Stimulated activated CD4-positive, alpha-beta T cell treated with anti-CD3 and anti-CD28 coated beads, Interleukin-4, amount 100 ng/mL, for 48 hours (primary cell): ENCODE measurements at regions not wholly inside any gene's neighbourhood (a gene's known extent, or its start where the extent isn't known, plus 50 kb on each side); places are given as distances from the start of the nearest gene placed in this dataset.

Source experiments
- DNase-seq, 2 donors: peaks; one replicate each; pipeline ENCODE4 v3.0.0-alpha.2; 2020; ENCODE audit warnings: low read depth in 2 of 2

DNA sequence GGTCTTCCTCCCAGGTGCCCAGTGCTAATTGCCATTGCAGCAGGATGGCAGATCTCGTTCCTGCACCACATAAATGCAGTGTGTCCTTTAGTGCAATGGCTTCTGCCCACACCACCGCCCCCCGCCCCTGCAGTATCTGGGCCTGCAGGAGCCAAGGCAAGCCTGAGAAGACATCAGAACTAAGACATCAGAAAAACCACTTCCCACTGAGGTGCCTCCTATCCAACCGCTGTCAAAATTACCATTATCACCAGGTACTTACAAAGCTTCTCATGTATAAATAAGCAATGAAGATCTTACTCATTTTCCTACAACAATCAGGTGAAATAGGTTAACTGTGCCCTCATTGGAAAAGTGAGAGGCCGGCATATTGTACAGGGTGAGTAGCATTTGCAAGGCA, 228.8 kb downstream of the FBXO15 start:
- no peak for DNase-seq

DNA sequence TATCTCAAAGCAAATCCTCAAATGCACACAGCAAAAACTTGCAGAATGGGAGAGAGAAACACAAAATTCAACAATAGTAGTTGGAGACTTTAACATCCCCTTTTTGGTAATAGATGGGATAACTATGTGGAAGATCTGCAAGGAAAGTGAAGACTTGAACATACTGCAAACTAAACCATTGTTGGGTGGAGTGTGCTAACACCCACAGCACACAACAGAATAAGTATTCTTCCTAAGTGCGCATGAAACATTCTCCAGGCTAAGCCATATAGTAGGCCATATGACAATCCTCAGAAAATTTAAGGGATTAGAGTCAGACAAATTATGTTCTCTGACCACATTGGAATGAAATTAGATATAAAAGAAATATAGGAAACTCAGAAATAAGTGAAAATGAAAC, 230.6 kb downstream of the FBXO15 start:
- DNase-seq = no peak

DNA sequence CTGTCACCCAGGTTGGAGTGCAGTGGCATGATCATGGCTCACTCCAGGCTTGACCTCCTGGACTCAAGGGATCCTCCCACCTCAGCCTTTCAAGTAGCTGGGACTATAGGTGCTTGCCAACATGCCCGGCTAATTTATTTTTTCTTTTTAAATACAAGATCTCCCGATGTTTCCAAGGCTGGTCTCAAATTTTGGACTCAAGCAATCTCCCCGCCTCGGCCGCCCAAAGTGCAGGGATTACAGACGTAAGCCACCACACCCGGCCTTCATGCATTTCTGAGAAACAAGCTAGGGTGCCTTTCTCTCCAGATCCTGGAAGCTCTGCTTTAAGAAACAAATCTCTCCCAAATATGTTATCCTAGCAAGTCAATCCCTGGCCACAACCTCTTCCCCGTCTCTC, 234.1 kb downstream of the FBXO15 start:
- DNase-seq = no peak

- DNase-seq = no peak
These were observed 239.3 kb downstream of the FBXO15 start for GRCh38 chr18:73908323-73908722.

- DNase-seq = no peak
These were observed 246.1 kb downstream of the FBXO15 start for GRCh38 chr18:73901566-73901965.

DNA sequence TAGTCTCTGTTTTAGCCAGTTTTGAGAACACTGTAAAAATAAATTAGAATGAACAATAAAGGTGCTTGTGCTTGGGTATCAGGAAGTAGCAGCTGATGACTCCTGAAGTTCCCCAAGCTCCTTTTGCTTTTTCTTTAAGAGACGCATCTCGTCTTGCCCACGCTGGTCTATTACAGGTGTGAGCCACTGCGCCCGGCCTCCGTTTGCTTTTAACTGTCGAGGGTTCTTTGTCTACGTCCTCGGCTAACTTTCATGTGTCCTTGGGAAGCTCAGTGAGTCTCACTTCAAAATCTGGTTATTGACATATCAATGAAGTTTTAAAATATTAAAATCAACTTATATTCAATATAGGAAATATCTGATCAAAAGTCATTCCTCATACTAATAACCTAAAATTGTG, 246.5 kb downstream of the FBXO15 start:
- DNase-seq = no peak

DNA sequence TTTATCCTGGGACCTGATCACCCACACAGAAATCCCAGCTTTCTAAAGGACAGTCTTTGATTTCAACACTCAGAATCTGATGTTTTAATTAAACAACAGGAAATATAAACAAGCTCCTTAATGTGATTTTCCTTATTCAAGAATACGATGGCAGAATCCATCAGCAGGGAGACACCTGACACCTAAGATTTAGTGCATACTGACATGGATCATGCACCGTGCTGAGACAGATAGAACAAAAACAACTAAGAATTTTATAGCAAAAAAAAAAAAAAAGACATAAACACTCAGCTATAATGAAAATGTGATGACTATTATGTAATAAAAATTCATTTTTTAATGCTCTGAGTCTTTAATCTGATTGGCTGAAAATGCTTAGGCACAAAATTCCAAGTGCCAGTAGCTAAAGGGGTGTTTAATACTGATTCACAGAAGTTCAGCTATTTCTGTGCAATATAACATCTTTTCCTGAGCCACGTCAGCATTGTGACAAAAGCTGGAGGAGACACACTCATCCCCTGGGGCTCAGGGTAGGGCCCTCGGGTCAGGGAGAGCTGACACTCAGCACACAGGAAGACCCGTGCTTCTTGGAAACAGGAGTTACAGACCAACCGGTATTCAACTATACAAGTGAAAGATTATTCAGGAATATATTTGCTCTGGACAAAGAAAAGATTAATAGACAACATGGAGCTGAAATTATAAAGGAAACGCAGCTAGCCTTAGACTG, 247.4 kb downstream of the FBXO15 start:
- DNase-seq = no peak

- DNase-seq = no peak
These were observed 250.1 kb downstream of the FBXO15 start for GRCh38 chr18:73897517-73897916.

- DNase-seq = no peak
These were observed 250.9 kb downstream of the FBXO15 start for GRCh38 chr18:73896685-73897084.

- DNase-seq = no peak
These were observed 251.9 kb downstream of the FBXO15 start for GRCh38 chr18:73895701-73896100.

GRCh38 chr18:73893880-73894279, 253.8 kb downstream of the FBXO15 start:
- no peak for DNase-seq

DNA sequence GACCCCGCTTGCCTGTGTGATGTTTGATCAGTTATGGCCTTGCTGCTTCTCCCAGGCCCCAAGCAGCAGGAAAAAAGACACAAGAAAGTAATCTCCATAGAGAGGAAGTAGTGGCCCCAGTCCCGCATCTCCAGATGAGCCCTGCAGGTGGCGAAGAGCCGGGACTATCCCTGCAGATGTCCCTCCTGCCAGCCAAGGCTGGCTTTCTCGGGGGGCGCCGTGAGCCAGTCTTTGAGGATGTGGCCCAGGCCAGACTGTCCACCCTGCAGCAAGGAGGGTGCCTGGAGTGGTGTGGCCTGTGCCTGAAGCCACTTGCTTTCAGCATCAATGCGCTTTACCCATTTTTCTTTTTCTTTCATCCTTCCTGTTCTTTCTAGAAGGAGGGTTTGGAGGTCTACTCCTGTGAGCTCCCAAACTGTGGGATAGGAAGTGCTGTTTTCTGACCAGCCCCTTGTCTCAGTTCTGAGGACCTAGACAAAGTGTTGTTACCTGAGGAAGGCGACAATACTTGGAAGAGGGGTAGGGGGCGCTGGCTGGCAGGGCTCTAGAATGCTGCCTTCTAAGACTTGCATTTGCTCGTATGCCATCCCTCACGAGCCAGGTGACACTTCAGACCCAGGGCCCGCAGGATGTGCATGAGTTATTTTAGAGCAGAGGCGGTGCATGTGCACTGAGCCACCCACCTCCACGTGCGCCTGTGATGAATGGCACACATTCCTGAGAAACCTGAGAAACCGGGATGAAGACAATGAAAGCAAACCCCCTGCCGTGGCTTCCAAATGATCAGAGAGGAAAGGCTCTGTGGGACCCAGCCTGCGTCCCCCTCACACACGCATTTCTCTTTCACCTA, 255.8 kb downstream of the FBXO15 start:
- DNase-seq = no peak

GRCh38 chr18:73888565-73888964, 259.1 kb downstream of the FBXO15 start:
- DNase-seq = no peak

DNA sequence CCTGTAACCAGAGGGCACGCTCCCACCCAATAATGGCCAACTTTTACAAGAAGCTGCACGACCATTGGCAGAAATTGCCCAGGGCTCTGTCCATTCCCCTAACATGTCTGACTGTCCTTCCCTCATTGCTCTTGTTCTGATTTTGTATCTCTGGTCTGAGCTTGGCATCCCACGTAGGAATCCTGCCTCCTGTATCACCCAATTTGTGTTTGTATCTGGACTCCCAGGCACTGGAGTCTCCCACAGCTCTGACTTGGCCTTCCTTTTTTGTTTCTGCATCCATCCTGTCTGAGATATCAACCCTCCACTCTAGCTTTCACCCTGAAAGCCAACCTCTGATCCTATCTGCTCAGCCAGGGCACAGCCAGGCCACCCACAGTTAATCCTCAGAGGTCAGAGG, 259.8 kb downstream of the FBXO15 start:
- no peak for DNase-seq

GRCh38 chr18:73884868-73885267, 262.8 kb downstream of the FBXO15 start:
- no peak for DNase-seq

DNA sequence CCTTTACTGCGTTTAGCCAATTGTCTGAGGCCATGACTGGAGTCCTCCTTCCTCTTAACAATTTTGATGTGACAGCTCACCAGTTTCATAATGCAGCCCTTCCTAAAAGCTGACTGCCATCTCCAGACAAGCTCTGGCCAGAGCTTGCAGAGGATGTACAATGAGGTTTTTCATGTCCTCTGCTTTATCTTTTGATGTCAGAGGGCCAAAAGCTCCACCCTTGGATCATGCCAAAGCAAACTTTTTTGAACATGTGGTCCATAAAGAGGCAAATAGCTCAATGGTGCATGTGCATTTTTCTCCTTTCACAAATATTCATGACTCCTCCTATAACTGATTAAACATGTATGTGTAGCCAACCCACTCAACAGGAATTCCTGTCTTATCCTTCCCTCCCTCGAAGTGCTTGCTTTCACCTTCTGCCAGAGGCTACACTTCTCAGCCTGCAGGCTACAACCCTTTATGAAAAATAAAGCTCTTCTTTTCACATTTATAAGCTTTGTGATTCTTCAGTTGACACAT, 266.2 kb downstream of the FBXO15 start:
- no peak for DNase-seq

- DNase-seq = no peak
These were observed 267.2 kb downstream of the FBXO15 start for GRCh38 chr18:73880387-73880786.

GRCh38 chr18:73879766-73880165, 267.9 kb downstream of the FBXO15 start:
- no peak for DNase-seq

DNA sequence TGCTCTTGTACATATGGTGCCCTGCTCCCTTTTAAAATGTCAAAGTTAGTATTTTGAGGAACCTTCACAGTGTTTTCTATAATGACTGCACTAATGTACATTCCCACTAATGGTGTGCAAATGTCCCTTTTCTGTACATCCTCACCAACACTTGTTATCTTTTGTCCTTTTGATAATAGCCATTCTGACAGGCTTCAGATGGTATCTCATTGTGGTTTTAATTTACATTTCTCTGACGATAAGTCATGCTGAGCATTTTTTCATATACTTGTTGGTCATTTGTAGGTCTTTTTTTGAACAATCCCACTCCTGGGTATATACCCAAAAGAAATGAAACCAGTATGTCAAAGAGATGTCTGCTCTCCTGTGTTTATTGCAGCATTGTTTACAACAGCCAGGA, 268.3 kb downstream of the FBXO15 start:
- DNase-seq = no peak

GRCh38 chr18:73869182-73869581, 278.5 kb downstream of the FBXO15 start:
- no peak for DNase-seq

DNA sequence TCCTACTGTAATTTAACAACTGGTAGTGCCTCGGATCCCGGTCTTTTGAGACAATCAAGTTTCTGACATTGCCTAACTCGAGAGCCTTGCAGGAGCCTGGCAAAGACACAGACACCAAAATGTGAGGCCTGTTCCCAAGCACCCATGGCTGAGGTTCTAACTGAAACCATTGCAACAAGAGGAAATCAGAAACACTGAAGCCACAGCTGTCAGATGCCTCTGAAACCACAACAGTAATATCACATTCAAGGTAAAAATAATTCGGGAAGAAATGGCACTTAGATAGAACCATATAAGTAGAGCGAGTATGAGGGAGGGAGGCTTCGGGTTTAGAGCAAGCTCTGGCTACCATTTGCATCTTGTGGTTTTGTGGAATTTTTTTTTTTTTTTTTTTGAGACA, 285.9 kb downstream of the FBXO15 start:
- no peak for DNase-seq

DNA sequence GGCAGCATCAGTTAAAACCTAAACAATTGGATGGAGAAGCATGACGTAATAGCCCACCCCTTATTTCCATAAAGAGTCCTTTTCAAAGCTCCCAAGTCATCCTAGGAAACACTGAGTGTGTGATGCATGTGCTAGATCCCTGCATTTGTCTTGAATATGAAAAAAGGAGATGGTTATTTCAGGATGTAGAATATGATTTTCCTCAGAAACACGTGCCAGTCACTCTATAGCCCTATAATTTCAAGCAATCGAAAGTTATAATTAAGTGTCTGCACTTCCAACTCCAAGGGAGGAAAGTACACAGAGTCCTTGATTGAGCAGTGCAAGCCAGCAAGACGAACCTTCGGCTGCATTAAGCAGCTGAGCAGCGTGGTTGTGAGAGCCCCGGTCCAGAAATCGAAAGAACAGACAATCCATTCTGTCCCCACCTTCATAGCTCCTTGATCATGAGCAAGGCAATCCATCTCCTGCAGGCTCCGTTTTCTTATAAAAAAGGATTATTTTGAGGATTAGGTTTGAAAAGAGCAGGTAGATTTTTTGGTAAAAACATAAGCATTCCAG, 287.7 kb downstream of the FBXO15 start:
- DNase-seq = no peak
